Neural progenitor cell (in vitro differentiated cells): ENCODE measurements at regions not wholly inside any gene's neighbourhood (a gene's known extent, or its start where the extent isn't known, plus 50 kb on each side); places are given as distances from the start of the nearest gene placed in this dataset.

ENCODE experiments used
- CTCF ChIP-seq: fragments of 200-600 bp; sonication (generic); IDR thresholded peaks from 2 replicates; pipeline ENCODE4 v1.5.1; 2017; ENCODE audit warnings: antibody characterized with exemption, mild to moderate bottlenecking
- EZH2 ChIP-seq: fragments of 200-600 bp; sonication (generic); IDR thresholded peaks from 2 replicates; pipeline ENCODE4 v1.6.1; 2017; ENCODE audit warnings: antibody characterized with exemption, mild to moderate bottlenecking, moderate library complexity
- EZH2phosphoT487 ChIP-seq: fragments of 200-600 bp; sonication (generic); IDR thresholded peaks from 2 replicates; pipeline ENCODE4 v1.6.1; 2017; ENCODE audit warnings: antibody characterized with exemption

- TF ChIP-seq CTCF (no peak), EZH2 (no peak), EZH2phosphoT487 (no peak)
Measured at GRCh38 chr9:99693888-99694287, 127.8 kb upstream of the NR4A3 start.
